ENCODE measurements at regions not wholly inside any gene's neighbourhood (a gene's known extent, or its start where the extent isn't known, plus 50 kb on each side); places are given as distances from the start of the nearest gene placed in this dataset.
"Not testable (repeated sequence)": the region's sequence is repeated elsewhere in the genome, so short reads cannot be mapped to it uniquely, and the experiment has no call there.

- peak; percentile 92 for DNase-seq
Measured at GRCh38 chr10:52481986-52482555, 168.0 kb downstream of the DKK1 start.

- no peak for DNase-seq
Measured at GRCh38 chr10:52483587-52483986, 169.5 kb downstream of the DKK1 start.

- peak; percentile 47 for DNase-seq
Measured at GRCh38 chr10:52484206-52485065, 170.4 kb downstream of the DKK1 start.

GRCh38 chr10:52485462-52485861, 171.4 kb downstream of the DKK1 start:
- peak; percentile 63 for DNase-seq

GRCh38 chr10:52486840-52487611, 172.9 kb downstream of the DKK1 start:
- DNase-seq, result peak; percentile 59

- peak; percentile 19 for DNase-seq
Measured at GRCh38 chr10:52488606-52489485, 174.8 kb downstream of the DKK1 start.

GRCh38 chr10:52491246-52491995, 177.3 kb downstream of the DKK1 start:
- no peak for DNase-seq

- DNase-seq, result no peak
Measured at GRCh38 chr10:52499281-52499680, 185.2 kb downstream of the DKK1 start.

- no peak for DNase-seq
Measured at GRCh38 chr10:52500476-52500875, 186.4 kb downstream of the DKK1 start.

GRCh38 chr10:52502237-52502636, 188.2 kb downstream of the DKK1 start:
- no peak for DNase-seq

- not testable (repeated sequence) for DNase-seq
Measured at GRCh38 chr10:52505341-52505740, 191.3 kb downstream of the DKK1 start.

- DNase-seq, result no peak
Measured at GRCh38 chr10:52514481-52514880, 200.4 kb downstream of the DKK1 start.

- DNase-seq, result peak; percentile 19
Measured at GRCh38 chr10:52517012-52517411, 202.9 kb downstream of the DKK1 start.

- no peak for DNase-seq
Measured at GRCh38 chr10:52523696-52524095, 209.6 kb downstream of the DKK1 start.

GRCh38 chr10:52525761-52526160, 211.7 kb downstream of the DKK1 start:
- DNase-seq, result no peak

GRCh38 chr10:52526251-52526823, 212.3 kb downstream of the DKK1 start:
- DNase-seq, result no peak

GRCh38 chr10:52532650-52533290, 218.7 kb downstream of the DKK1 start:
- no peak for DNase-seq

GRCh38 chr10:52533986-52534385, 219.9 kb downstream of the DKK1 start:
- no peak for DNase-seq

- no peak for DNase-seq
Measured at GRCh38 chr10:52539463-52539862, 225.4 kb downstream of the DKK1 start.

GRCh38 chr10:52540479-52540984, 226.5 kb downstream of the DKK1 start:
- no peak for DNase-seq

Data from skin of body (tissue), 1 donor.